ENCODE measurements at regions not wholly inside any gene's neighbourhood (a gene's known extent, or its start where the extent isn't known, plus 50 kb on each side); places are given as distances from the start of the nearest gene placed in this dataset.

DNA sequence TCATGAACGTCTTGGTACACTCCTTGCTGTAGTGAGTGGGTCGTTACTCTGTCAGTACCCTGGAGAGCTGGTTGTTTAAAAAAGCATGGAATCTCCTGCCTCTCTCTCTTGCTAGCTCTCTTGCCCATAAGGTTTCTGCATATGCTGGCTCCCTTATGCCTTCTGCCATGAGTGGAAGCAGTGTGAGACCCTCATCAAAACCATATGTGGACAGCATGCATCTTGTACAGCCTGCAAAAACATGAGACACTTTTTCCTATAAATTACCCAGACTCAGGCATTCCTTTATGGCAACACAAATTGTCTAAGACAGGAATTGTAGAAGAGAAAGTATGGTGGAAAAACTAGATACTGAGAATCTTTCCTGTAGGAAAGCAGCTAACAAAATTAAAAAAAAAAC, 516.3 kb downstream of the SLITRK6 start:
- BruUV-seq (replicated peaks) = no TSS peak
- Histone ChIP-seq H3K9me3 (ENCODE audit: low read length) (no peaks in the 10 kb centered on the region), H3K4me1 (ENCODE audit: insufficient read depth, low read length) (0 out of 2 replicates have a peak, but pooled peaks cover under 1% of the 10 kb centered on the region), H3K27ac (ENCODE audit: low read length) (no peak overlapping the region), H3K36me3 (ENCODE audit: low read depth, low read length) (no peaks in the 10 kb centered on the region), H3K9me2 (replicated peaks; ENCODE audit: low read length) (no peaks in the 10 kb centered on the region), H2AFZ (ENCODE audit: low read length) (no peak overlapping the region), H3K27me3 (ENCODE audit: low read length) (no peaks in the 10 kb centered on the region), H3K4me3 (ENCODE audit: low read length) (no peak overlapping the region), H3K79me2 (ENCODE audit: low read length) (no peaks in the 10 kb centered on the region), H3K9ac (ENCODE audit: low read length) (no peak overlapping the region), H3K4me2 (ENCODE audit: low read length) (no peak overlapping the region), H3F3A (ENCODE audit: low read length, unreplicated experiment) (no peaks in the 10 kb centered on the region), H4K20me1 (ENCODE audit: low read length) (no peaks in the 10 kb centered on the region)
- CTCF ChIA-PET = no interaction called here
- DNase-seq (no peak), ATAC-seq (no peak)
- TF ChIP-seq EZH2 (IDR thresholded peaks at IDR 0.05; ENCODE audit: low read length, unreplicated experiment) (no peak), EZH2phosphoT487 (IDR thresholded peaks at IDR 0.05; ENCODE audit: borderline replicate concordance, low read length) (no peak)
- TF ChIP-seq, protein P1, sequence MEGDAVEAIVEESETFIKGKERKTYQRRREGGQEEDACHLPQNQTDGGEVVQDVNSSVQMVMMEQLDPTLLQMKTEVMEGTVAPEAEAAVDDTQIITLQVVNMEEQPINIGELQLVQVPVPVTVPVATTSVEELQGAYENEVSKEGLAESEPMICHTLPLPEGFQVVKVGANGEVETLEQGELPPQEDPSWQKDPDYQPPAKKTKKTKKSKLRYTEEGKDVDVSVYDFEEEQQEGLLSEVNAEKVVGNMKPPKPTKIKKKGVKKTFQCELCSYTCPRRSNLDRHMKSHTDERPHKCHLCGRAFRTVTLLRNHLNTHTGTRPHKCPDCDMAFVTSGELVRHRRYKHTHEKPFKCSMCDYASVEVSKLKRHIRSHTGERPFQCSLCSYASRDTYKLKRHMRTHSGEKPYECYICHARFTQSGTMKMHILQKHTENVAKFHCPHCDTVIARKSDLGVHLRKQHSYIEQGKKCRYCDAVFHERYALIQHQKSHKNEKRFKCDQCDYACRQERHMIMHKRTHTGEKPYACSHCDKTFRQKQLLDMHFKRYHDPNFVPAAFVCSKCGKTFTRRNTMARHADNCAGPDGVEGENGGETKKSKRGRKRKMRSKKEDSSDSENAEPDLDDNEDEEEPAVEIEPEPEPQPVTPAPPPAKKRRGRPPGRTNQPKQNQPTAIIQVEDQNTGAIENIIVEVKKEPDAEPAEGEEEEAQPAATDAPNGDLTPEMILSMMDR (conservative IDR thresholded peaks at IDR 0.05; ENCODE audit: low read depth, low read length) = no peak
- POLR2A ChIA-PET (ENCODE audit: unreplicated experiment) = no interaction called here
- intact Hi-C loops (cut with micrococcal nuclease) = no loop called here

DNA sequence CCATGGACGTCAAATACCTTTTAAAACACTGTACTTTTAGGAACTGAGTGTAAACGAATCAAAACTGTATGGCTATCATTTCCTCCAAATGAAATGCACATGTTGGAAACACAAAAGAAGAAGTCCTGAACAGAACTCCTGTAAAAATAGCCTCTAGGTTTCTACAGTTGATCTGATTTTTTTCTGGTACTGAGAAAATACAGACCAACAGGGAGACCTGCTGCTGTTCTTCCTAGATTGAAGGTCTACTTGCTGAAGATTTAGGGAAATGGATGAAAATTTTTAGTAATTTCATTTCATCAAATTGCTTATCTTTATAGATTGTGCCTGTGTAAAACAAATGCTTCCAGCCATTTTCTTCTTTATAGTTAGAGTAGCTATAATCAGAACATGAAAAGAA, 520.4 kb downstream of the SLITRK6 start:
- Histone ChIP-seq H4K20me1 (ENCODE audit: low read length) (no peaks in the 10 kb centered on the region), H3K9me2 (replicated peaks; ENCODE audit: low read length) (no peaks in the 10 kb centered on the region), H2AFZ (ENCODE audit: low read length) (0 out of 2 replicates have a peak overlapping the region, but pooled peaks have one; percentile 19), H3K36me3 (ENCODE audit: low read depth, low read length) (no peaks in the 10 kb centered on the region), H3K4me3 (ENCODE audit: low read length) (no peak overlapping the region), H3K4me1 (ENCODE audit: insufficient read depth, low read length) (peaks cover 6% of the 10 kb centered on the region; the same call in 1 of the 2 replicates), H3K9me3 (ENCODE audit: low read length) (no peaks in the 10 kb centered on the region), H3F3A (ENCODE audit: low read length, unreplicated experiment) (no peaks in the 10 kb centered on the region), H3K27ac (ENCODE audit: low read length) (no peak overlapping the region), H3K79me2 (ENCODE audit: low read length) (no peaks in the 10 kb centered on the region), H3K4me2 (ENCODE audit: low read length) (no peak overlapping the region), H3K9ac (ENCODE audit: low read length) (no peak overlapping the region), H3K27me3 (ENCODE audit: low read length) (no peaks in the 10 kb centered on the region)
- ChIA-PET CTCF (no interaction called here), POLR2A (ENCODE audit: unreplicated experiment) (no interaction called here)
- TF ChIP-seq, protein P1 (conservative IDR thresholded peaks at IDR 0.05; ENCODE audit: low read depth, low read length) = no peak
- TF ChIP-seq EZH2phosphoT487 (IDR thresholded peaks at IDR 0.05; ENCODE audit: borderline replicate concordance, low read length) = no peak
- TF ChIP-seq EZH2 (IDR thresholded peaks at IDR 0.05; ENCODE audit: low read length, unreplicated experiment) = no peak
- ATAC-seq (no peak), DNase-seq (no peak)
- intact Hi-C loops (cut with micrococcal nuclease) = no loop called here
- no TSS peak for BruUV-seq (replicated peaks)

DNA sequence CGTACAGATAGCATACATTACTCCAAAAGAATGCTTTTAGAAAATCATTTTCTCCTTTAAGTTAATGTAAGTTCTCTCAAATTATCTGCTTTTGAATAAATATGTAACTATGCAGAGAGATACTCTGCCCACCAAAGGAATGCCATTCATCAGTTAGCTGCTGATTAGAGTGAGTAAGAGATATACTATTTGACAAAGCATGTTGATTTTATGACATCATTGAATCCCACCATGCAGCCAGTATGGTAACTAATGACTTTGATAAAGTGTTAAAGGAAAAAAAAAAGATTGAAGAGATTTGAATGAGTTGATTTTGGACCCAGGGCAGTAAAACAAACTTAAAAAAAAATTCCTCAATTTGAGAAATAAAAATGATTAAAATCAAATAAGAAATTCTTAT, 521.5 kb downstream of the SLITRK6 start:
- no peaks in the 10 kb centered on the region for H3K36me3 ChIP-seq (ENCODE audit: low read depth, low read length)
- ChIA-PET CTCF (no interaction called here), POLR2A (ENCODE audit: unreplicated experiment) (no interaction called here)
- no peaks in the 10 kb centered on the region for H3K9me3 ChIP-seq (ENCODE audit: low read length)
- H3K4me3 ChIP-seq (ENCODE audit: low read length) = no peak overlapping the region
- H3K9ac ChIP-seq (ENCODE audit: low read length) = no peak overlapping the region
- no peaks in the 10 kb centered on the region for H3K27me3 ChIP-seq (ENCODE audit: low read length)
- 0 out of 2 replicates have a peak overlapping the region, but pooled peaks have one; percentile 28 for H2AFZ ChIP-seq (ENCODE audit: low read length)
- ATAC-seq (no peak), DNase-seq (peak; percentile 35)
- H3K4me1 ChIP-seq (ENCODE audit: insufficient read depth, low read length) = peaks cover 6% of the 10 kb centered on the region; the same call in 1 of the 2 replicates
- intact Hi-C loops (cut with micrococcal nuclease) = no loop called here
- no peak overlapping the region for H3K4me2 ChIP-seq (ENCODE audit: low read length)
- no peaks in the 10 kb centered on the region for H3K79me2 ChIP-seq (ENCODE audit: low read length)
- H3K9me2 ChIP-seq (replicated peaks; ENCODE audit: low read length) = no peaks in the 10 kb centered on the region
- H3F3A ChIP-seq (ENCODE audit: low read length, unreplicated experiment) = no peaks in the 10 kb centered on the region
- TF ChIP-seq, protein P1 (conservative IDR thresholded peaks at IDR 0.05; ENCODE audit: low read depth, low read length) = no peak
- no peak for TF ChIP-seq EZH2 (IDR thresholded peaks at IDR 0.05; ENCODE audit: low read length, unreplicated experiment)
- no peak for TF ChIP-seq EZH2phosphoT487 (IDR thresholded peaks at IDR 0.05; ENCODE audit: borderline replicate concordance, low read length)
- H4K20me1 ChIP-seq (ENCODE audit: low read length) = no peaks in the 10 kb centered on the region
- no TSS peak for BruUV-seq (replicated peaks)
- H3K27ac ChIP-seq (ENCODE audit: low read length) = no peak overlapping the region
